CD4-positive, alpha-beta T cell treated with Interleukin-6 for 4 hours (primary cell): ENCODE measurements at regions not wholly inside any gene's neighbourhood (a gene's known extent, or its start where the extent isn't known, plus 50 kb on each side); places are given as distances from the start of the nearest gene placed in this dataset.
A peak's percentile ranks its signal among the peaks of the same experiment; 100 is the strongest.

Experiments used
- DNase-seq: peaks from one replicate; pipeline ENCODE4 v3.0.0-alpha.2; 2020; ENCODE audit warnings: mixed read lengths

GRCh38 chr2:213202011-213202410 is 50.6 kb upstream of the IKZF2 start:
- no peak for DNase-seq

DNA sequence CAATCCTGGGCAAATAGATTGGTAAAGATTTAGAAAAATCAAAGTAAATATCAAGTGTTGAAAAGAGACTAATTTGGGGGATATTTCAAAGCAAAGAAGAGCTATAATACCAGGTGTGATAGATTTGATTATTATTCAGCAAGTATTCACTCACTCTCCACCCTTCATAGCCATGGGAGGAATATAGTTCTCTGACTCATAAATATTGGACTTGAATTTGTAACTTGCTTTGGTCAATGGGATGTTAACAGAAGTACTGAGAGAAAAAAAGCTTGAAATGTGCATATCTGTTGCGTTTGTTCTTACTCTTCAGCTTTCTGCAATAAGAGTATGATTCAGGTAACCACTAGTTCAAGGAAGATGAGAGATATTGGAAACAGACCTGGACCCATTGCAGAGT is 54.5 kb upstream of the IKZF2 start:
- DNase-seq = no peak

DNA sequence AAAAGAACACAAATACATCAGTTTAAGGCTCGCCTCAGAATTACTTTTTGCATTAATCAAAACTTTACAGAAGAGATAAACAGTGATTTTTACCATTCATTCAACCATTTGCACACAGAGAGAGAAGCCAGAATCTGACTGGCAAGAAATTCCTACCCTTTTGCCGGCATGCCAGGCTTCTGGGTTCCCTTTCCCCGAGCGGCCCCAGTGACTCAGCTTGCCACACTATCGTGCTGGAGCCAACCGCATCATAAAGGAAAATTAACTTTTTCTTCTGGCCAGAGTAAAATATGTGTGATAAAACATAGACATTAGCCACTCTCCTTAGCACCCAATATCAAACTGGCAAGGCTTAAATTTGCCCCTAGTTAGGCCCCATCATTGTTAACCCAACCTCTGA is 61.8 kb upstream of the IKZF2 start:
- DNase-seq = no peak

- DNase-seq = no peak
These were observed 62.8 kb upstream of the IKZF2 start for GRCh38 chr2:213214209-213214608.

DNA sequence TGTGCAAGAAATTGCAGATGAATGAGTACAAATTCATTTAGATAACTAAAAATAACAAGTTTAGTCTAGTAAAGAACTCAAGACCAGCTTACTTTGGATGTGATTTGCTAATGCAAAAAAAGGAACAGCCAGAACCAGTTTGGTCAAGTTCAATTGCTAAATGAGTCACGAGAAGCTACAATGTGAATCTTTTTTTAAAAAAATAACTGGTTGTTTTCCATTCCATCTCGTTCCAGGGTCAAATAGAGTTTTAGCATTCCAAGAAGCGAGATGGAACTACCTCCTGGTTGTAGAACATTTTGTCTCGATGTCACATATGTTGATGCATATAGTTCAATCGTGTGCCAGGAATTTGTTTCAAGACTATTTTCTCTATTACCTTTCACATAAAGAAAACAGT is 65.0 kb upstream of the IKZF2 start:
- no peak for DNase-seq

DNA sequence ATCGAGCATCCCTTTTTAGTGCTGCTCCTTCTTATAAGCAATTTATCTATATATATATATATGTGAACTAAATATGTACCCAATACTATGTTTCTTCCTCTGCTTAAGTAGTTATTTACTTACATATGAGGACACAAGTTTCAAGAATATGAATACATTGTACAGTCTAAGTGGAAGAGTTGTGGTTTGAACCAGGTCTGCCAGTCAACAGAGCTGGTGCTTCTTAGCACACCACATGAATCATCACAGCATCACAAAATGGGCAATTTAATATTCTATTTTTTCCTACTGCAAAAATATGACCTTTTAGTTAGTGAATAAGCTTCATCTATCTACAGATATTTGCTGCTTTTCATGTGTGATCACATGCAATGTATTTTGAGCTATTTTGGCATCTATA is 64.4 kb upstream of the SPAG16 start:
- no peak for DNase-seq

DNA sequence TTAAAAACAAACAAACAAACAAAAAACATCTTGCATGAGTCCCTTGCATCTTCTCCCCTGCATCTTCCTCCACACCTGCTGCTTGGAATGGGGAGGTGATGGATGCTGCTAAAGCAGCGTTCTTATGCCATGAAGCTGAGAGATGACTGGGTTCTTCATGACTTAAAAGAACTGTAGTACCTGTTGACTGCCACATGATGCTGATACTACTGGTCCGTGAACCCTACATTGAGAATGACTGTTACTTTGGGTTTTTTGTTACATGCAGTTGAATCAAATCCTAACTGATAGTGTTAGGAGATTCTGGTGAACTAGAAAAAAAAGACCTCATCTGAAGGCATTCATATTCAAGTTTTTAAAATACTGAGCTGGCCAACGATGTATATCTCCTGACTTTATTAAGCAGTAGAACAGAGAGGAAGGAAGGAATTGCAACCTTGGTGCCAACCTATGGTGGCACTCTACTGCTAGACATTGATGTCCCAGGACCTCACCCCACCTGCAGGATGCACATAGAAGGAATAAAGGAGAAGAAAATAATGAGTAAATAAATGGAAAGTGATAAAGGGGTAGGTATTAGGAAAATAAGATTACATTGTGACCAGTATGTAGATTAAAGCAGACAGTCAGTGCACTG is 63.2 kb upstream of the SPAG16 start:
- DNase-seq = no peak

GRCh38 chr2:213221957-213222356 is 62.3 kb upstream of the SPAG16 start:
- DNase-seq = no peak

DNA sequence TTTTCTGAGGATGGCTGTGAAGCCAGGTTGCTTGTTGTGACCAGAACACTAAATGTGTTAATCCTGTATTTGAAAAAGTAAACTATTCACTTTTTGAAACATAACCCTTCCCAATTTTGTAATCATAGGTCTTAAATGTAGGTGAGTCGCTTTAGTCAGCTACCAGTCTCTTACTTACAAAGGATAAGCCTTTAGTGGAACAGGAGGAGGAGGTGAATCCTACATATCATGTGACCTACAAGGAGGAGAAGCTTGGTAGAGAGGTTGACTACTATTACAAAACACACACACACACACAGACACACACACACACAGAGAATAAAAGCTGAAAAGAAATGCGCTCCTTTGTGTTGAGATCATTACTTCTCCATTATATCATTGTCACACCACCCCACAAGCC is 59.9 kb upstream of the SPAG16 start:
- DNase-seq = no peak

DNA sequence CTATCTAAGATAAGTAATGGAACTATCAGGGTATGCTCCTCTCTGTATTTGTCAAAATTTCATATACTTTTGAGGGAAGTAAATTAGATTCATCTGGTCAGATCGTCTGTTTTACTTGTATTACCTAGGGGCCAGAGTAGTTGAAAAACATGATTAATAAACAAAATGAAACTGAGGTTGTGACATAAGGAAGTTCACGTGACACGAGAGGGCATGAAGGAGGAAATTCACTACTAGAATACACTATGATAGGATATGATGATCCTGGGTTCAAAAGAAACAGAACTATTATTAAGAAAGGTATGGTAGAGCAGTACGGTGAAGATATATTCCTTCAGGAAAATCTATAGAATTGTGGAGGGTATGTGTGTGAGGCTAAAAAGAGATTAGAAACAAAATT is 58.4 kb upstream of the SPAG16 start:
- DNase-seq = no peak

DNA sequence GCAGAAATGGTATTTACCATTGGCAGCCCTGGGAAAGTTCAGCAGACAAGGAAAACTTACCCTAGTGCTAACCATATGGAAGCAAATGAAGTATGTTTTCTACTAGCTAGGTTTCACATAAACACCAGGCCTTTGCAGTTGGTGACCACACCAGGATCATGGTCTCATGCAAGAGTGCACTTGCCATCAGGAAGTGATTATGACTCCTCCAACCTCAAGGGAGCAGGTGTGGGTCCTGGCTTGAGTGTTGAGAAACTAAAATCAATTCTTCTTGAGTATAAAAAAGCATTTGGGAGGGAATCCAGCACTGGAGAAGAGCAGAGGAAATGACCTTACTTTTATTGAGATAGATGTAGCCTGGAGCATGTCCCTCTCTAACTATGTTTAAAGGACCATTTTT is 56.8 kb upstream of the SPAG16 start:
- no peak for DNase-seq

GRCh38 chr2:213228638-213229037 is 55.6 kb upstream of the SPAG16 start:
- no peak for DNase-seq

- no peak for DNase-seq
These were observed 54.5 kb upstream of the SPAG16 start for GRCh38 chr2:213229814-213230213.

DNA sequence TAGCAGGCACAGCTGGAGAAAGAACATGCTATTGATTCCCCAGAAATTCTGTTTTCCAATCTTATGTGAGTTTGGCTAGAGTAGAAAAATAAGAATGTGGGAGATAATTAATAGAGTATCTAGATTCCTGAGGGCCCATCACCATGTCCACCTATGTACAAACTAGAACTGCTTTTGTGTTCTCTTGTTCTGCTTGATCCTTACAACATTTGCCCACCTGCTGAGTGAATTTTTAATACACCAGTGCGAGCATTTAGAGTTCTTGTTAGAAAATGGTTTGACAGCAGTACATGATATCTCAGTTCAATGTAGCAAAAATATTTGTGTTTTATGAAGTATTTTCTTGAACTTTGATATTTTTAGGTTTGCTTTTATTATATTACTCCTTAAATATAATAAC is 52.3 kb upstream of the SPAG16 start:
- no peak for DNase-seq

GRCh38 chr2:213232649-213233437 is 51.4 kb upstream of the SPAG16 start:
- peak; percentile 47 for DNase-seq

DNA sequence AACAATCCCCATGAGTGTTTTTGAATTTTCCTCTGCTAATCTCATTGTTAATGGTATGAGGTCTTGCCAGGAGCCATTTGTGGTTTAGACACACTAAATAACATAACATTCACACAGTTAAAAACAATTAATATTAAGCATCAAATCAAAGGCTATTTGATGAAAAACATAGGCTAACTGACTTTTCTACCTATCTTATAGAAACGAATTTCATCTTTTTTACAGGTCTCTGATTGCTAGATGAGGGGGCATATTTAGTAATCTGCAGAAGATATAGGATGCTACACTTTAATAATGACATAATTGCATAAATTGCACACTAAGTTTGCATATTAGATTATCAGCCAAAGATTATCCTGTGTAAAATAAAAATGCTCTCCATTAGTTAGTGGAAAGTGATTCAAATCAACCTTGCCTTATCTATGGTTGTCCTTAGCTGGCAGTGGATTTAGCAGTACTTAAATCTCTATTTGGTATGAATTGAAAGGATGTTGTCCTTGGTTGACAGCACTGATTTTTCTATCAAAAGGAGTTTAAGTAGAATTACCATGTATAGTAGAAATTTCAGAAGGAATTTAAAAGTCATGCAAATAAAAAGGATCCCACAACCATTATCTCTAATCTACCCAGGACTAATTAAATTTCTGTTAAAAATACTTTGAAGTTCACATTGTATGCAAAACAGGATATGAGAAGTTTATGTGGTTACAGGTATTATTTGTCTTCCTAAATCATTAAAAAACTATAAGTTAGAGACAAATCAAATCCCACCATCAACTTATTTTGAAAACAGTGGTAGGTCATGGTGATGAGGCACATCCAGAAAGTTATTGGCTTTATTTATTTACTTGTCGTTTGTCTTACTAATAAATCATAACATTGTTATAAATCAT is 50.6 kb upstream of the SPAG16 start:
- DNase-seq = no peak
